ENCODE measurements at regions not wholly inside any gene's neighbourhood (a gene's known extent, or its start where the extent isn't known, plus 50 kb on each side); places are given as distances from the start of the nearest gene placed in this dataset.

DNA sequence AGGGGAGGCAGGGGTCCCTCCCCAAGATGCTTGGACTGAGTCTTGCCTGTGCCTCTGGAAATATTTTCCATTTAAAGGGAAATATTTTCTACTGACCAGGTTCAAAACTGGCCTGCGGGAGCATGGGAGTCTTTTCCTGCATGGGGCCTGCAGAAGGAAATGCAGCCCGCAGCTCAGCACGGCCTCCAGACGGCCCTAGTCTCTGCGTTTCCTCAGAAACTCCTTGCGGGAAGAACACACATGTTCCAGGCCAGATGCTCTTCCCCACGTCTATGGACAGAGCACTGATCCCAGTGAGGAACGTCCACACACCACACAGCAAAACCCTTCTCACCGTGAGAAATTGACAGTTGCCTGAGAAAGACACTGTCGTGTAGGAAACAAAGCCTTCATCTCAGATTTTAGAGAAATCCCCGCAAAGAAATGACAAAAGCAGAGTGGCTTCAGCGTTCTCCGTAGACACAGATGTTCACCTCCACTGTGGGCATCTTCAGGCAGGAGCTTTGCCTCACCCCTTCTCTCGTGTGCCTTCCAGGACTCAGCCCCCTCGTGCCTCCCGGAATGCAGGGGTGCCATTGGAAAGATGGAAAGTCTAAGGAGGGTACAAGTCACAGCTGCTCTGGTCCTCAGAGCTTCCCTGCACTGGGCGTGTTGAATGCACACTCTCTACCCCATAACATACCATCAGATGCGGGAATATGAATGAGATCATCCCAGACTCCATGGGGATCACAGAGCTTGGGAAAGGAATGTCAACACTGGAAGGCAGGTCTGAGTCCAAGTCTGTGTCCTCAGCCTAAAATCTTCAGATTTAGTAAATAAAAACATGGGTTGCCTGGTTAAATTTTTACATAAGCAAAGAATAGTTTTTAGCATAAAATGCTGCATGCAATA is 438.7 kb upstream of the SALL3 start:
- TF ChIP-seq, protein P1, sequence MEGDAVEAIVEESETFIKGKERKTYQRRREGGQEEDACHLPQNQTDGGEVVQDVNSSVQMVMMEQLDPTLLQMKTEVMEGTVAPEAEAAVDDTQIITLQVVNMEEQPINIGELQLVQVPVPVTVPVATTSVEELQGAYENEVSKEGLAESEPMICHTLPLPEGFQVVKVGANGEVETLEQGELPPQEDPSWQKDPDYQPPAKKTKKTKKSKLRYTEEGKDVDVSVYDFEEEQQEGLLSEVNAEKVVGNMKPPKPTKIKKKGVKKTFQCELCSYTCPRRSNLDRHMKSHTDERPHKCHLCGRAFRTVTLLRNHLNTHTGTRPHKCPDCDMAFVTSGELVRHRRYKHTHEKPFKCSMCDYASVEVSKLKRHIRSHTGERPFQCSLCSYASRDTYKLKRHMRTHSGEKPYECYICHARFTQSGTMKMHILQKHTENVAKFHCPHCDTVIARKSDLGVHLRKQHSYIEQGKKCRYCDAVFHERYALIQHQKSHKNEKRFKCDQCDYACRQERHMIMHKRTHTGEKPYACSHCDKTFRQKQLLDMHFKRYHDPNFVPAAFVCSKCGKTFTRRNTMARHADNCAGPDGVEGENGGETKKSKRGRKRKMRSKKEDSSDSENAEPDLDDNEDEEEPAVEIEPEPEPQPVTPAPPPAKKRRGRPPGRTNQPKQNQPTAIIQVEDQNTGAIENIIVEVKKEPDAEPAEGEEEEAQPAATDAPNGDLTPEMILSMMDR (IDR thresholded peaks at IDR 0.05; ENCODE audit: insufficient read depth, low read length), result no peak
- DNase-seq (ENCODE audit: low read depth), result no peak
- no peak overlapping the region for H3K4me3 ChIP-seq (ENCODE audit: low read depth, low read length)

DNA sequence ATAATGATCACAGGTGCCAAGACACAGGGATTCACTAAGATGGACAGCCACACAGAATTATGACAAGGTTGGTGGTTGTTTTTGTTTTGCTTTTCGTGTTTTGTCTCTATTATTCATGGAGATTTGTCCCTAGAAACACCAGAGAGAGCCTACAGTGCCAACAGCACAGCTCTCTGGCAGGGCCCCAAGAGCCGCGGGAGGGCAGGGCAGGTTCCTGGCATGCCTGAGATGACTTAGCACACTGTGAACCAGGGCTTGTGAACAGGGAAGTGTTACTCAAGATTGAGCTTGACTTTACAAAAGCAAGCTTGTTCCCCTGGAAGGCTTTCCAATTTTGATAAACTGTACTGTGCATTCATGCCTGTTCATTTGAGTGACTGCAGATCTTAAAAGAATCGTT is 437.4 kb upstream of the SALL3 start:
- no peak for DNase-seq (ENCODE audit: low read depth)
- TF ChIP-seq, protein P1 (IDR thresholded peaks at IDR 0.05; ENCODE audit: insufficient read depth, low read length), result no peak
- H3K4me3 ChIP-seq (ENCODE audit: low read depth, low read length), result no peak overlapping the region

DNA sequence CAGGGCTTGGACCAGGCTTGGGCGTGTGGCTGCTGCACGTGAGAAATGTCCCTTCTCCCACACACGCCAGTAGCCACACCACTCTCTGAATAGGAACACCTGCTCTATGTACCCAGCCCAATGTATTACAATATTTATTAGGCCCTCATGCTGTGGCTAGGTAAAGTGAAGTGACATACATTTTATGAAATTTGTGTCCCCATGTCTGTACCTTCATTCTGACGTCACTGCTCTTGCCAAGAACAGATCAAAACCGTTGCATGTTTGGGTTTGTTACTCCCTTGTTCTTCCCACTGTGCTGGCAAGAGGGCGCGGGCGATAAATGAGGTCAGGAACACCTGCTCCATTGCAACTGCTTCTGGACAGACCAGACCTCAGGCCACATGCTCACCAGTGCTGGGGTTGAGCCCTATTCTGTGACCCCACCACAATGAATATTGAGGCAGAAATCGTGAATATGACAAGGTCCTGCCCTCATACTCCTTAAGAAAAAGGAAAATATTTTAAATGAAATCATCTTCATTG is 436.4 kb upstream of the SALL3 start:
- no peak overlapping the region for H3K4me3 ChIP-seq (ENCODE audit: low read depth, low read length)
- TF ChIP-seq, protein P1 (IDR thresholded peaks at IDR 0.05; ENCODE audit: insufficient read depth, low read length), result no peak
- DNase-seq (ENCODE audit: low read depth), result no peak

DNA sequence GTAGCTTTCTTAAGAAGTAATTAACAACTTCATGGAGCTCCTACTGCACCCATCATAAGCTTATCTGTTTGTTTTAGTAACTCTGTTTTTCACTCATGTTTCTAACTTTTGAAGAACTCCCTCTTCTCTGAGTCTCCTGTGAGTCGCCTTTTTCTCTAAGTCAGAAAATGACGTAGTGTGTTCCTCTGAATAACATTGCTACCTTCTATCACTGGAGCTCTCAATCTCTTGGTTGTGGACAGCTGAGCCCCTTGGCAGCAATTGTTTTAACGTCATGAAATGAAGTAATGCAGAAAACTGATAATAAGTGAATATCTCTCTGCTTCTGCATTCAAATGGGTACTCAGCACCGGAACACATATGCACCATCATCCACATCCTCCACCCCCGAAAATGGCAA is 433.3 kb upstream of the SALL3 start:
- TF ChIP-seq, protein P1 (IDR thresholded peaks at IDR 0.05; ENCODE audit: insufficient read depth, low read length), result no peak
- H3K4me3 ChIP-seq (ENCODE audit: low read depth, low read length), result no peak overlapping the region
- DNase-seq (ENCODE audit: low read depth), result no peak

DNA sequence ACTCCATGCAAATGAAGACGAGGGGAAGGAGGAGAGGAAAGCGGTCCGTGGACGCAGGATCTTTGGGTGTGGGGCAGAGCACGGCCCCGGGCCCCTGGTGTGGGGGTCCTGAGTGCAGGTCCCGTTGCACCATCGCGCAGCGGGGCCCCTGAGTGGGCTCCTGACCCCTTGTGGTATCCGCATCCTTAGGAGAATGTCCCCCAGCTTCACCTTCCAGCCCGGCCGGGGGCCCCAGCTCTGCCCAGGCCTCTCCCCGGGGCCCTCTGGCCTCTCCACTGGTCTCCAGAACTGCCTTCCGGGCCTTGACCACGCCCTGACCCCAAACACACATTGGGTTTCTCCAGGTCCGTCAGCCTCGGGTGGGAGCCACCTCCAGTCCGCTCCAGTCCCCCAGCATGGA is 431.8 kb upstream of the SALL3 start:
- no peak for DNase-seq (ENCODE audit: low read depth)
- H3K4me3 ChIP-seq (ENCODE audit: low read depth, low read length), result no peak overlapping the region
- TF ChIP-seq, protein P1 (IDR thresholded peaks at IDR 0.05; ENCODE audit: insufficient read depth, low read length), result no peak

DNA sequence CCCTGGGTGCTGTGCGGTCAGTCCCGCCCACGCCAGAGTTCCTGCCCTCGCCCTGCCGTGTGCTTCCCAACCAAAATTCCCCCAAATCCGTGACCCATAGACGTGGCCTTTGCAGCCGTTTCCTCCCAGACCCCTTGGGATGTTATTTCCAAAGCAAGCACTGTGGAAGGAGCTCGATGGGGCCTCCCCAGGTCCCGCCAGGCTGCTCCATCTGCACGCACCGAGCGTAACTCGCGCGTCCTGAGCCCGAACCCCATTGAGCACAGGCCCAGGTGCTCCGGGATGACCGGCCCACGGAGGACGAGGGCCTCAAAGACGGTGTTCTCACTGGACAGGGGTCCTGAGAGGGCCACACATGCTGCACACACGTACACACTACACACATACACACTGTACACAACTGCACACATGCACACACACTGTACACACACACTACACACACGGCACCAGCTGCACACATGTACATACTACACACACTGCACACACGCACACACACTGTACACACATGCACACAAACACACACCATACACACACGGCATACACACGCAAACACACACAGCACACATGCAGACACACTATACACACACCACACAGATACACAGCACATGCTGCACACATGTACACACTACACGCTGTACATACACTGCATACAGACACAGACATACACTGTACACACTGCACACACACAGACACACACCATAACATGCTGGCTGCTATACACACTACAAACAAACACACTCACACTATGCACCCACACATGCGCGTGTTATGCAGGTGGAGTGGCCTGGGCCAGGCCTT is 431.2 kb upstream of the SALL3 start:
- no peak for DNase-seq (ENCODE audit: low read depth)
- TF ChIP-seq, protein P1 (IDR thresholded peaks at IDR 0.05; ENCODE audit: insufficient read depth, low read length), result no peak
- no peak overlapping the region for H3K4me3 ChIP-seq (ENCODE audit: low read depth, low read length)

Data from fibroblast of the aortic adventitia (primary cell).